NT2/D1 (cell line): ENCODE measurements at regions not wholly inside any gene's neighbourhood (a gene's known extent, or its start where the extent isn't known, plus 50 kb on each side); places are given as distances from the start of the nearest gene placed in this dataset.

Experiments used
- YY1 ChIP-seq: IDR thresholded peaks from 2 replicates; pipeline ENCODE4 v1.6.1; 2011; ENCODE audit not compliant: insufficient read length, insufficient read depth
- ZNF274 ChIP-seq: IDR thresholded peaks from 2 replicates; pipeline ENCODE4 v1.6.1; 2011; ENCODE audit warnings: mild to moderate bottlenecking, low read depth, low read length

- TF ChIP-seq ZNF274 (no peak), YY1 (no peak)
These were observed 69.8 kb upstream of the SNX9 start for GRCh38 chr6:157753291-157753690.
